ENCODE measurements at regions not wholly inside any gene's neighbourhood (a gene's known extent, or its start where the extent isn't known, plus 50 kb on each side); places are given as distances from the start of the nearest gene placed in this dataset.
"Not testable (repeated sequence)": the region's sequence is repeated elsewhere in the genome, so short reads cannot be mapped to it uniquely, and the experiment has no call there.

DNA sequence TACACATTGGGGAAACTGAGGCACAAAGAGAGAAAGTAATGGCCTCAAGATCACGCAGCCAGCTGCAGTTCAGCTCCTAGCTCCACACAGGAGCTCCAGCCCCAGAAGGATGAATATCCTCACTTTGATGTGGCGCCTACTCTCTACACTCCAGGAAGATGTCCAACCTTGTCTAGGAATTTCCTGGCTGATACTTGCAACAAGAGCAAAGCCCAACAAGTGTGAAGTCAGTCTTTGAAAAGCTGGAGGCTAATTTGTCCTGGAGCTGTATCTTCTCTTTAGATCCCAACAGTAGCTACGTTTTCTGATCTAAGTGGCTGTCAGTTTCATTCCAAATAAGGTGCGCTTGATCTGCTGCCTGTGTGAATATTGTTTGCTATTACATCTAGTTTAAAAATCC is 344.9 kb downstream of the PTPRU start:
- no peak for DNase-seq

DNA sequence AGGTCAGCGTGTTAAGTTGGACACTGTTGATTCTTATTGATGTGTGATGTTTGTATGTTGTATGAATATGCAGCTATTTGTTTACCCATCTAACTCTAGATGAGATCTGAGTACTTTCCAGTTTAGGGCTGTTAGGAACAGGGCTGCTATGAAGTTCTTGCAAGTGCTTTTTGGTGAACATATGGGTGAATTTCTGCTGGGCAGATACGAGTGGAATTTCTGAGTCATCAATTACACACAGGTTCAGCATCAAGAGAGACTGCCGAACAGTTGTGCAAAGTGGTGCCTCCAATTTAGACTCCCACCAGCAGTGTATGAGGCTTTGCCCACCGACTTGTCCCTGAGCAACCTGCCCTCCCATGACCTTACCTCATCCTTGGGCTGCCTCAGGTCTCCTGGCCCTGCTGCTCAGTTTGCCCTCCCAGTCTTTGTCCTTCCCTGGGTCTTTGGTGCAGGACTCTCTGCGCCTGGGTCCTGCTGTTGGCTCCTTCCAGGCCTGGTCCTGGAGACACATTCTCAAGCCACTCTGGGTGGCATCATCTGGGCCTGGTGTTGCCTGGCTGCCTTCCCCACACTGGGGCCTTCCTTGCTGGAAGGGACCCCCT is 343.6 kb downstream of the PTPRU start:
- no peak for DNase-seq

DNA sequence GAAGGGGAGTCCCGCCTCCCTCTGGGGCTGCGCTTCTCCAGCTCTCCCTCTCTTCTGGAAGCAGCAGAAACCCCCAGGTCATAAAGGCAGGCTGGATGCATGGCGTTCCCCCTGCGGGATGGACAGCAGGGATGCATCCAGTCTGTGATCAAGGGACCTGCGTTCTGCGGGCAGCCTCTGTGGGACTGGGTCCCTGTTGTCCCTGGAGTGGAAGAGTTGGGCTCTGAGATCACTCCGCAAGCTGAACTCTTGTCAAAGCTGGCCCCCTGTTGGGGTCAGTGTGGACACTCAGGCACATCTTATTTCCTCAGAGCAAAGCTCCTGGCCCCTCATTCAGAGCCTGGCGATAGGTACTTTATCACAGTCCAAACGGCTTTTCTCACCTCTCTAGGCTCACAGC is 341.2 kb downstream of the PTPRU start:
- no peak for DNase-seq

GRCh38 chr1:29576510-29576909 is 340.2 kb downstream of the PTPRU start:
- no peak for DNase-seq

- no peak for DNase-seq
These were observed 339.5 kb downstream of the PTPRU start for GRCh38 chr1:29575826-29576225.

- DNase-seq: no peak
These were observed 339.0 kb downstream of the PTPRU start for GRCh38 chr1:29575277-29575676.

DNA sequence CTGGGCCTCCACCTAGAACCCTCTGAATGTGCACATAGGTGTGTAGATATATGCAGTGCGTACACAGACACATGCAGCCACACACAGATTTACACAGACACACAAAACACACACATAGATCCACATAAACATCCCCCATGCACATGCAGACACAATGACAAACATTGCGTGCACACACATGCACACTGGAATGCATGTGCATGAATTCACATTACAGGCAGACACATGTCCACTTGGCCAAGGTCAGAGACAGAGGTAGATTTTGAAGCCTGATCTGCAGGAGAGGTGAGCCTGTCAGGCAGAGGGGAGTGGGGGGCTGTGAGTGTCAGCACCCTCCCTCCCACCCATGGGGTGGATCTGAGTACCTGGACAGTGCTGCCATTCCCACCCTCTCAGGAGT is 338.5 kb downstream of the PTPRU start:
- no peak for DNase-seq

DNA sequence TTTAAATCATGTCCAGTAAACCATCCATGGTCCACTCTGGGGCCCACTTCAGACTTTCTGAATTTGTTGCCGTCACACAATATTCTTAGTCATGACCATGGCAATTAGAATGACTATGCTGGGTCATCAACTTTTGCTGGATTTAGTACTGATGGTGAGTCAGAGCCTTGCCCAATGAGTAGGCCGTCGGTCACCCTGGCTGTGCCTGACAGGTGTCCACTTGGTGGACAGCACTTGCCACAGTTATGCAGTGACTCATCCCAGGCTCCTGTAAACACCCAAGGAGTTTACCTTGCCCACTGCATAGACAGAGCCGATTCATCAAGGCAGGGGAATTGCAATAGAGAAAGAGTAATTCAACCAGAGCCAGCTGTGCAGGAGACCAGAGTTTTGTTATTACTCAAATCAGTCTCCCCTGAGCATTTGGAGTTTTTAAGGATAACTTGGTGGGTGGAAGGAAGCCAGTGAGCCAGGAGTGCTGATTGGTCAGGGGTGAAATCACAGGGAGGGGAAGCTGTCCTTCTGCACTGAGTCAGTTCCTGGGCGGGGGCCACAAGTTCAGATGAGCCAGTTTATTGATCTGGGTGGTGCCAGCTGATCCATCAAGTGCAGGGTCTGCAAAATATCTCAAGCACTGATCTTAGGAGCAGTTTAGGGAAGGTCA is 333.8 kb downstream of the PTPRU start:
- no peak for DNase-seq

DNA sequence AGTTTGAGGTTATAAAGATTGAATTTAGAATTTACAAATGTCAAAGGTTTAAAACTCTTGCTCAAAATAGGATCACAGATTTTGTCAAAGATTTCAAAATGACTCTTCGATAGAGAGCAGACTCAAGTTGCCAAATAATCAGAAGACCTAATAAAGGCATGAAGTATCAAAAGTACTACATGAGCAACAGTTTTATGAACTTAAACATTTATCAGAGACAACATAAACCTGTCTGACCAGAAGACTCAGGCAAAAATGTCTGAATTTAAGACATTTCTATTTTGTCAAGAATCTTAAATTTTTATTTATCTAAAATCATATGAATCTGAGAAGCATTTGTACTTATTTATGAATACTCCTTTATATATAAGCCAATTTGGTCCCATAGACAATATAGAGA is 330.9 kb downstream of the PTPRU start:
- DNase-seq: no peak

- no peak for DNase-seq
These were observed 329.2 kb downstream of the PTPRU start for GRCh38 chr1:29565490-29565889.

- DNase-seq: no peak
These were observed 327.2 kb downstream of the PTPRU start for GRCh38 chr1:29563571-29563970.

GRCh38 chr1:29563092-29563491 is 326.8 kb downstream of the PTPRU start:
- no peak for DNase-seq

- no peak for DNase-seq
These were observed 322.7 kb downstream of the PTPRU start for GRCh38 chr1:29559056-29559455.

DNA sequence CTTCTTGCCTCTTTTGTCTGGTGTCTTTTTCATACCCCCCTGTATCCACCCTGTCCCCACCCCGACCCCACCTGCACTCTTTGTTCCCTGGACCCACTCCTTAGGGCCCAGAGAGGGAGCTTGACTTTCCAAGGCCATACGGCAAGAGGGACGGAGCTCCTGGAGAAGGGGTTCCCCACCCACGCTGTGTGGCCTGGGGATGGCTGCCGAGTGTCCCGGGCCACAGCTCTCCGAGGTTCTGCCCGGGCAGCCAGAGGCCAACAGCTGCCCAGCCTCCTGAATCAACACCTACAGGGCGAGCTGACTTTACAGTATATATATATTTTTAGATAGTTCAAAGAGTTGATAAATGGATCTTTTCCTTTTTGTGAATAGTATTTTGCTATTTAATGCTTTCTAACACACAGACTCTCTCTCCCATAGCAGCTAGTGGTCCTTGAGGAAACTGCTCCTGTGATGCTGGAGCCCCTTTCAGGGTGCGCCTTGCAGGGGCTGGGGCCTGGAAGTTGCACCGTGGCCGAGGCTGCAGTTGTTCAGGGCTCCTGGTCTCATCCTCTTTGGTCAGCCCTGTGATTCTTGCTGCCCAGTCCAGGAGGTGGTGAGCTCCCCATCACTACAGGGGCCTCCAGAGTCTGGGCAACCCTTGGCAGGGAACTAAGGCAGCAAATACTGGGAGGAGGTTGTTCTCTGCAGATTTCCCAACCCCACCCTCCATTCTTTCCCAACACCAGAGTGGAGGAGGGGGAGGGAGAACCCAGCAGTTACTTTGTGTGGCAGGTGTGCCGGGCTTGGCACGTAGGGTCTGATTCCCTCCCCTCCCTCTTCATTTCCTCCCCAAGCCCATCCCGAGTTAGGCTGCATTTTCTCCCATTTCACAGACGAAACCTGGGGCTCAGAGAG is 321.6 kb downstream of the PTPRU start:
- no peak for DNase-seq

- DNase-seq: no peak
These were observed 320.7 kb downstream of the PTPRU start for GRCh38 chr1:29557066-29557465.

DNA sequence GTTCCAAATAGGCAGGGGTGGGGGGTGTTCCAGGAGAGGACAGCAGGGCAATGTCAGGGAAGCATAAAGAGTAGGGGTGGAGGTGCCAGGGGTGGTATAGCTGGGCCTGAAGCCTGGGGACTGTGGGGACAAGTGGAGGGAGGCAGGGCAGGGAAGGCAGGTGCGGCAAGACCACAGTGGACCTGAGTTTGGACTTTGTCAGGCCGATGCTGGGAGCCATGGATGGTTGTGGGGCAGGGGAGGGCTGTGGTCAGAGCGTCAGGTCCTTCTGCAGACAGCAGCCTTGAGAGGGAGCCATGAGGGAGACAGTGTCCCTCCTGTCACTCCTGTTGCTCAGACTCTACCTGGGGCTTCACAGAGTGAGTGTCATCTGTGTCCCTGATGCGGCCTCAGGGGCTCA is 320.3 kb downstream of the PTPRU start:
- DNase-seq: no peak

GRCh38 chr1:29555043-29555620 is 318.8 kb downstream of the PTPRU start:
- no peak for DNase-seq

DNA sequence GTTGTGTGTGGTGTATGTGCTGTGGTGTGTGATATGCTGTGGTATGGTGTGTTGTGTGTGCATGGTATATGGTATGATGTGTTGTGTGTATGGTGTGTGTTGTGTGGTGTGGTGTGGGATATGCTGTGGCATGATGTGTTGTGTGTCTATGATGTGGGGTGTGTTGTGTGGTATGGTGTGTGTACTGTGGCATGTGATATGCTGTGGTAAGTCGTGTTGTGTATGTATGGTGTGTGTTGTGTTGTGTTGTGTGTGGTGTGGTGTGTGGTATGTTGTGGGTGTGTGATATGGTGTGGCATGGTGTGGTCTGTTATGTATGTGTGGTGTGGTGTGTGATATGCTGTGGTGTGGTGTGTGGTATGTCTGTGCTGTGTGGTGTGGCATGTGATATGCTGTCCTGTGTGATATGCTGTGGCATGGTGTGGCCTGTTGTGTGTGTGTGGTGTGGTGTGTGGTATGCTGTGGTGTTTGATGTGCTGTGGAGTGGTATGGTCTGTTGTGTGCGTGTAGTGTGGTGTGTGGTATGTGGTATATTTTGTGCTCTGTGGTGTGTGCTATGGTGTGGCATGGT is 318.0 kb downstream of the PTPRU start:
- no peak for DNase-seq

- DNase-seq: no peak
These were observed 315.0 kb downstream of the PTPRU start for GRCh38 chr1:29551123-29551936.

DNA sequence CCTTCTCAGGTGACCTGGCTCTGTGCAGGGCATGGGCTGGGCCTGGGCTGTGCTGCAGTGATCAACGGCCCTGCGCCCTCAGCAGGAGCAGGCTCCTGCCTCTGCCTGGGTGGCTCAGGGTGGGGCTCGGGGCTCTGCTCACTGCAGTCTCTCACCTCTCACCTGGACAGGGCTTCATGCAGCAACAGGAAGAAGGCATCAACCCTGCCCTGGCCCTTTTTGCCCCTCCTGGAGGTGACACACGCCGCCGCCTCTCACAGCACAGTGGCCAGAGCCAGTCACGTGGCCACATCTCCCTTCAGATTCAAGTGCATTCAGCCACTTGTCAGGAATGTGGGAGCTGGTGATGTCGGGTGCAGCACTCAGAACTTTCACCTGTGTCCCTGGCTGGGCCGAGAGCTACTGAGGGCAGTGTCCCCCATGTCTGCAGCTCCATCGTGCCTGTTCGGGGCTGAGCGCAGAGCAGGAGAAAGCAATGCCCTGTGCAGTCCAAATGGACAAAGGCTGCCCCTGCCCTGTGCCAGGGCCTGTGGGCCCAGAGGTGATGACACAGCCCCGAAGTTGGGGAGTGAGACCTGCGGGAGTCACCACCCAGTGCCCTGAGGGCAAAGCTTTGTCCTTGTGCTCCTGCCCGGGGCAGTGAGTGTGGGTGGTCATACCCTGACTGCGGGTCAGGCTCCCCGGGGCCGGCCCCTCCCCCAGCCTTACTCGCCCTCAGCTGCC is 314.0 kb downstream of the PTPRU start:
- DNase-seq: no peak

GRCh38 chr1:29549728-29550118 is 313.4 kb downstream of the PTPRU start:
- DNase-seq: not testable (repeated sequence)

DNA sequence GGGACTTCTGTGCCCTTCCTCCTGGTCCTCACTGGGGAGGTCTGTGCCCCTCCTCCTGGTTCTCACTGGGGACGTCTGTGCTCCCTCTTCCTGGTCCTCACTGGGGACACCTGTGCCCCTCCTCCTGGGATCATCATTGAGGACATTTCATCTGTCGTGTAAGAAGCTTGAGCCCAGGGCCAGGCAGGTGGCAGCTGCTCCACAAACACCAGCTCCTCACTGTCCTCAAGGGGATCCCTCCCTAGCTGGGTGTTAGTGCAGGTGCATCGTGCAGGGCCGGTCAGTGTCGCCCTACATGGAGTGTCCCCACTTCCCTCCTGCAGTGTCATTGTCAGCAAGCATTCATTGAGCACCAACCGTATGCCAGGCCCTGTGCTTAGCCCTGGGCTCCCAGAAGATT is 312.7 kb downstream of the PTPRU start:
- no peak for DNase-seq
